ENCODE measurements at regions not wholly inside any gene's neighbourhood (a gene's known extent, or its start where the extent isn't known, plus 50 kb on each side); places are given as distances from the start of the nearest gene placed in this dataset.

DNA sequence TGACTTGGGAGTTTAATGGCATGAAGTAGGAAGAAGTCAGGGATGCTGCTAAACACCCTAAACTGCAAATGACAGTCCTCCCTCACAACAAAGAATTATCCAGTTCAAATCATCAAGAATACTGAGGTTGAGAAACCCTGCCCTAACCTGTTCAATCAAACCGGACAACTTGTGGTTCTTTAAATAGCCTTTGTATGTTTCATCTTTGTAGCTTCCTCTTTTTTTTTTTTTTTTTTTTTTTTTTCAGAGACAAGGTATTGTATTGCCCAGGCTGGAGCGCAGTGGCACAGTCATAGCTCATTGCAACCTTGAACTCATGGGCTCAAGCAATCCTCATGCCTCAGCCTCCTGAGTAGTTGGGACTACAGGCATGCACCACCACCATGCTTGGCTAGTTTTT, 52.5 kb upstream of the TTC29 start:
- no peak overlapping the region for H3K4me3 ChIP-seq (ENCODE audit: low read depth, poor library complexity, severe bottlenecking)
- TF ChIP-seq, protein P1, sequence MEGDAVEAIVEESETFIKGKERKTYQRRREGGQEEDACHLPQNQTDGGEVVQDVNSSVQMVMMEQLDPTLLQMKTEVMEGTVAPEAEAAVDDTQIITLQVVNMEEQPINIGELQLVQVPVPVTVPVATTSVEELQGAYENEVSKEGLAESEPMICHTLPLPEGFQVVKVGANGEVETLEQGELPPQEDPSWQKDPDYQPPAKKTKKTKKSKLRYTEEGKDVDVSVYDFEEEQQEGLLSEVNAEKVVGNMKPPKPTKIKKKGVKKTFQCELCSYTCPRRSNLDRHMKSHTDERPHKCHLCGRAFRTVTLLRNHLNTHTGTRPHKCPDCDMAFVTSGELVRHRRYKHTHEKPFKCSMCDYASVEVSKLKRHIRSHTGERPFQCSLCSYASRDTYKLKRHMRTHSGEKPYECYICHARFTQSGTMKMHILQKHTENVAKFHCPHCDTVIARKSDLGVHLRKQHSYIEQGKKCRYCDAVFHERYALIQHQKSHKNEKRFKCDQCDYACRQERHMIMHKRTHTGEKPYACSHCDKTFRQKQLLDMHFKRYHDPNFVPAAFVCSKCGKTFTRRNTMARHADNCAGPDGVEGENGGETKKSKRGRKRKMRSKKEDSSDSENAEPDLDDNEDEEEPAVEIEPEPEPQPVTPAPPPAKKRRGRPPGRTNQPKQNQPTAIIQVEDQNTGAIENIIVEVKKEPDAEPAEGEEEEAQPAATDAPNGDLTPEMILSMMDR (IDR thresholded peaks at IDR 0.05): no peak
- no peak for TF ChIP-seq POLR2A (IDR thresholded peaks at IDR 0.05)
- no peak for DNase-seq (ENCODE audit: low spot score in 2 of 2)
- 66 to 78% methylated on average over 2 of the region's 2 CpGs for WGBS, 2 donors
- intact Hi-C loops (cut with DNase I; ENCODE audit: low total_unique reads): no loop called here

DNA sequence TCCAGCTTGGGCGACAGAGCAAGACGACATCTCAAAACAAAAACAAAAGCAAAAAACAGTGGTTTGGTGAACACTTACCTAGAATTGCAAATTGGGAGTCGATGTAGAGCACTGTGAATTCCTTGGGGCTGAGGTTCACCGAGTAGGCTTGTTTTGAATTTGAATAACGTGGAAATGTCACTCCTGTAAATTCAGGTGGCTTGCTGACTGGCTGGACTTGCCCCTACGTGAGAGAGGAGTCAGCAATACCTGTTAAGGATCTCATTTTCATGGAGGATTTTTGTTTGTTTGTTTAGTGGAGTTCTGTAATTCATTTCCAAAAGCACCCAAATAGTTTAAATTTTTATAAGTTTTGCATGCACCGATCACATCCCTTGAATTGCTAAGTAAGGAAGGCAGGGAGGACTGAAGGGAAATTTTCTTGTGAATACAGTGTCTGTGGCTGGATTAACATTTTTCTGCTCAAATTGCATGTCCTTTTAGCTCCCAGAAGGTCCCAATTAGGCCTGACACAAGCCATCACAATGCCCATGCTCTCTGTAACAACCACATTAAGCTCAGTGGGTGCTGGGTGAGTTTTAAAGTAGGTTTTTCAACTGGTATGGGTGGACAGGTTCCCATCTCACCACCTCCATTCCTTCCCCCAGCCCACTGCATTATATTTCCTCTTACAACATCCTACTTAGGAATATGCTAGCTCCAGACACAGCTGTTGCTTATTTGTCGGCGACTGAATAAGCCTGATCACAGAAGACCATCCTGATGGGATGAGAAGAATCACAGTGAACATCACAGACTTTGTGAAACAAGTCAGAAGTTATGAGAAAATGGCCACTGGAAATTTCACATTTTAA, 58.5 kb upstream of the TTC29 start:
- no peak overlapping the region for H3K4me3 ChIP-seq (ENCODE audit: low read depth, poor library complexity, severe bottlenecking)
- TF ChIP-seq POLR2A (IDR thresholded peaks at IDR 0.05): no peak
- TF ChIP-seq, protein P1 (IDR thresholded peaks at IDR 0.05): no peak
- intact Hi-C loops (cut with DNase I; ENCODE audit: low total_unique reads): no loop called here
- WGBS, 2 donors: 70 to 72% methylated on average over 9 of the region's 9 CpGs
- DNase-seq (ENCODE audit: low spot score in 2 of 2): no peak

DNA sequence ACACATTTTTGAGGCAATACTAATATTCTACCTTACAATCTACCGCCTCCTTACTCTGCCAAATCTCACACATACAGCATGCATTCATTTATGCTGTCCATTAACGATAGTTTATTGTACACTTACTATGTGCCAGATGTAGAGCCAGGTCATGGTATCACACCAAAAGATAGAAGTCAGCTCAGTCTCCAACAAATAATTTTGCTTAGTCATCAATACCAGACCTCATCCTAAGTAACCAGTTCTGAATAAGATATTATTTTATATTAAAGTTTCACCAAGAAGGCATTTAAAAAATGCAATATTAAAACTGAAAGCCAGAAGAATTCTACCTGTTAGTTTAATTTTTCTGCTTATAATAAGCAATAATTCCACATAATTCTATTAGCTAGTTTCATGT, 60.6 kb upstream of the TTC29 start:
- intact Hi-C loops (cut with DNase I; ENCODE audit: low total_unique reads): no loop called here
- no peak overlapping the region for H3K4me3 ChIP-seq (ENCODE audit: low read depth, poor library complexity, severe bottlenecking)
- TF ChIP-seq, protein P1 (IDR thresholded peaks at IDR 0.05): no peak
- TF ChIP-seq POLR2A (IDR thresholded peaks at IDR 0.05): no peak
- 94 to 96% methylated on average over 2 of the region's 2 CpGs for WGBS, 2 donors
- DNase-seq (ENCODE audit: low spot score in 2 of 2): no peak

DNA sequence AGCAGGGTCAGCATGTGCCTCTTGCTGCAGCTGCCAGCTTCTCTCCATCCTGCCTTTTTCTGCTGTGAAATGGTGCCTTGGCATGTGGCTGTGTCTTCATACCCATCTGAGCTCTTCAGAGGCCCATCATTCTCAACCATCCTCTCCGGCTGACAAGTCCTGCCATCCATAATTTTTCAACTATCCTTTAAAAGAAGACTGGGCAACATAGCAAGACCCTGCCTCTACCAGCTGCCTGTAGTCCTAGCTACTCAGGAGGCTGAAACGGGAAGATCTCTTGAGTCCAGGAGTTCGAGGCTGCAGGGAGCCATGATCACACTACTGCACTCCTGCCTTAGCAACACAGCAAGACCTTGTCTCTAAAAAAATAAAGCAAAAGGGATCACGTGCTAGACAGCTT, 64.2 kb upstream of the TTC29 start:
- DNase-seq (ENCODE audit: low spot score in 2 of 2): no peak
- intact Hi-C loops (cut with DNase I; ENCODE audit: low total_unique reads): no loop called here
- H3K4me3 ChIP-seq (ENCODE audit: low read depth, poor library complexity, severe bottlenecking): no peak overlapping the region
- 88 to 94% methylated on average over 4 of the region's 4 CpGs for WGBS, 2 donors
- TF ChIP-seq, protein P1 (IDR thresholded peaks at IDR 0.05): no peak

DNA sequence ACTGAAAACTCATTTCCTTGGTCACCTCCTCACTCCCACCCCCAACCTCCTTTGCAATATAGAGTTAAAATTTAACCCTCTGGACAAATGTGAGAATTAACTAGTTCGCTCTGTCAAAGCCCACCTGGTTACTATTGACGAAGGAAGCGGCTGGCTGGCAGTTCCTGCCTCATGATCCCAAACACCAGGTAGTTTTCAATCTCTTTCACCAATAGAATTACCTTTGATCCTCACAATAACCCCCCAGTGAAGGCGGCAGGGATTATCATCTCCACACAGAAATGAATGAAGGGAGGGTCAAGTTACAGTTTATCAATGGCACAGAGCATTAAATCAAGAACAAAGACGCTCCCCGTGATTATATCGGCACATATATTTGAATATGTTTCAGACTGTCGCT, 65.7 kb upstream of the TTC29 start:
- intact Hi-C loops (cut with DNase I; ENCODE audit: low total_unique reads): no loop called here

More for the DNA sequence above, 65.7 kb upstream of the TTC29 start:
- 68 to 78% methylated on average over 8 of the region's 8 CpGs for WGBS, 2 donors
- no peak overlapping the region for H3K4me3 ChIP-seq (ENCODE audit: low read depth, poor library complexity, severe bottlenecking)
- TF ChIP-seq, protein P1 (IDR thresholded peaks at IDR 0.05): no peak
- TF ChIP-seq POLR2A (IDR thresholded peaks at IDR 0.05): no peak
- DNase-seq (ENCODE audit: low spot score in 2 of 2): no peak
